ENCODE measurements at regions not wholly inside any gene's neighbourhood (a gene's known extent, or its start where the extent isn't known, plus 50 kb on each side); places are given as distances from the start of the nearest gene placed in this dataset.

DNA sequence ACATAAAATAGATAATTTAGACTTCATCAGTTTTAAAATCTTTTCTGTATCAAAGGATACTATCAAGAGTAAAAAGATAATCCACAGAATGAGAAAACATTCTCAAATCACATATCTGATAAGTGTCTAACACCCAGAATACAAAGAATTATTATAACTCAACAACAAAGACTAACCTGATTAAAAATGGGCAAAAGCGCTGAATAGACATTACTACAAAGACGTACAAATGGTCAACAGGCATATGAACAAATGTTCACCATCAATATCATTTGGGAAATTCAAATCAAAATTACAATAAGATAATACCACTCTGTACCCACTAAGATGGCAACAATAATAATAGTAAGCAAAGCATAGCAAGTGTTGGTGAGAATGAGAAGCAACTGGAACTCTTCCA lies 503.8 kb downstream of the CDH26 start:
- TF ChIP-seq, protein P1, sequence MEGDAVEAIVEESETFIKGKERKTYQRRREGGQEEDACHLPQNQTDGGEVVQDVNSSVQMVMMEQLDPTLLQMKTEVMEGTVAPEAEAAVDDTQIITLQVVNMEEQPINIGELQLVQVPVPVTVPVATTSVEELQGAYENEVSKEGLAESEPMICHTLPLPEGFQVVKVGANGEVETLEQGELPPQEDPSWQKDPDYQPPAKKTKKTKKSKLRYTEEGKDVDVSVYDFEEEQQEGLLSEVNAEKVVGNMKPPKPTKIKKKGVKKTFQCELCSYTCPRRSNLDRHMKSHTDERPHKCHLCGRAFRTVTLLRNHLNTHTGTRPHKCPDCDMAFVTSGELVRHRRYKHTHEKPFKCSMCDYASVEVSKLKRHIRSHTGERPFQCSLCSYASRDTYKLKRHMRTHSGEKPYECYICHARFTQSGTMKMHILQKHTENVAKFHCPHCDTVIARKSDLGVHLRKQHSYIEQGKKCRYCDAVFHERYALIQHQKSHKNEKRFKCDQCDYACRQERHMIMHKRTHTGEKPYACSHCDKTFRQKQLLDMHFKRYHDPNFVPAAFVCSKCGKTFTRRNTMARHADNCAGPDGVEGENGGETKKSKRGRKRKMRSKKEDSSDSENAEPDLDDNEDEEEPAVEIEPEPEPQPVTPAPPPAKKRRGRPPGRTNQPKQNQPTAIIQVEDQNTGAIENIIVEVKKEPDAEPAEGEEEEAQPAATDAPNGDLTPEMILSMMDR (IDR thresholded peaks at IDR 0.05): no peak
- no peak for TF ChIP-seq EZH2 (IDR thresholded peaks at IDR 0.05)
